H1 (cell line): ENCODE measurements at regions not wholly inside any gene's neighbourhood (a gene's known extent, or its start where the extent isn't known, plus 50 kb on each side); places are given as distances from the start of the nearest gene placed in this dataset.

Experiments used
- CTCF ChIA-PET: fragments of 300-600 bp; sonication (Branson Sonifier 250); formaldehyde crosslinking; loops from one replicate; lab custom pipeline; 2021; ENCODE audit not compliant: partially characterized antibody; lab: Charles Lee
- POLR2A ChIA-PET: fragments of 300-600 bp; sonication (Branson Sonifier 250); formaldehyde crosslinking; loops from one replicate; lab custom pipeline; 2021; ENCODE audit warnings: inconsistent platforms; ENCODE audit not compliant: partially characterized antibody; lab: Charles Lee
- DNase-seq, 2 experiments: peaks; one replicate each; pipeline versions ENCODE4 v3.0.0 to v3.0.0-alpha.2; 2010 to 2022; ENCODE audit warnings: low spot score in 2 of 2, low read depth in 1 of 2, mixed read lengths in 1 of 2
- FAIRE-seq: peaks from 2 replicates; lab custom pipeline; 2011; peaks lifted over from hg19 to GRCh38; lab: Jason Lieb, UNC
- H2AFZ ChIP-seq: 2 replicates; pipeline ENCODE4 v1.8.1; 2012; ENCODE audit warnings: low read length, inconsistent platforms
- H2AK5ac ChIP-seq: 2 replicates; pipeline ENCODE4 v1.6.1; 2013; ENCODE audit warnings: low read depth, low read length
- H2BK120ac ChIP-seq: replicated peaks from 2 replicates; pipeline ENCODE3; 2013; ENCODE audit warnings: low read depth, low read length, inconsistent platforms
- H2BK12ac ChIP-seq: 2 replicates; pipeline ENCODE4 v1.6.1; 2013; ENCODE audit warnings: low read depth, low read length
- H2BK15ac ChIP-seq: 2 replicates; pipeline ENCODE4 v1.6.1; 2013; ENCODE audit warnings: low read length
- H2BK20ac ChIP-seq: 2 replicates; pipeline ENCODE4 v1.6.1; 2013; ENCODE audit warnings: low read length
- H2BK5ac ChIP-seq: 2 replicates; pipeline ENCODE4 v1.6.1; 2013; ENCODE audit warnings: low read depth, low read length
- H3K14ac ChIP-seq: 2 replicates; pipeline ENCODE4 v1.6.1; 2013; ENCODE audit warnings: inconsistent platforms; ENCODE audit not compliant: insufficient read length
- H3K18ac ChIP-seq: 2 replicates; pipeline ENCODE4 v1.6.1; 2013; ENCODE audit warnings: low read length; ENCODE audit errors: extremely low read depth
- H3K23ac ChIP-seq: 2 replicates; pipeline ENCODE4 v1.6.1; 2013; ENCODE audit warnings: inconsistent platforms; ENCODE audit not compliant: insufficient read length
- H3K23me2 ChIP-seq: 2 replicates; pipeline ENCODE4 v1.6.1; 2013; ENCODE audit warnings: low read depth, low read length
- H3K27ac ChIP-seq: 2 replicates; pipeline ENCODE4 v1.6.1; 2011; ENCODE audit warnings: low read depth, low read length, inconsistent platforms
- H3K27me3 ChIP-seq, 4 experiments: replicated peaks in 1 of 4; 1 replicate in 1 of 4; 2 replicates in 3 of 4; pipeline versions ENCODE4 v1.6.1 to v1.8.1; 2011 to 2013; ENCODE audit warnings: low read length in 3 of 4, mild to moderate bottlenecking in 3 of 4, inconsistent platforms in 2 of 4, mixed read lengths in 2 of 4, moderate library complexity in 1 of 4; ENCODE audit not compliant: control insufficient read depth in 3 of 4, insufficient read depth in 3 of 4; ENCODE audit errors: extremely low read depth in 1 of 4
- H3K36me3 ChIP-seq, 4 experiments: 2 replicates each; pipeline versions ENCODE4 v1.6.1 to v1.8.1; 2011 to 2013; ENCODE audit warnings: mild to moderate bottlenecking in 4 of 4, low read length in 3 of 4, moderate library complexity in 2 of 4, control low read depth in 1 of 4, inconsistent platforms in 1 of 4; ENCODE audit not compliant: insufficient read depth in 4 of 4, control insufficient read depth in 2 of 4
- H3K4ac ChIP-seq: replicated peaks from 2 replicates; pipeline ENCODE3; 2013; ENCODE audit warnings: low read length, low read depth, mixed read lengths, inconsistent platforms; ENCODE audit not compliant: insufficient read length
- H3K4me1 ChIP-seq, 4 experiments: replicated peaks in 1 of 4; 1 replicate in 1 of 4; 2 replicates in 3 of 4; pipeline versions ENCODE4 v1.6.1 to v1.8.1; 2011 to 2013; ENCODE audit warnings: low read length in 3 of 4, inconsistent platforms in 2 of 4, mixed read lengths in 1 of 4; ENCODE audit not compliant: insufficient read depth in 4 of 4, control insufficient read depth in 3 of 4
- H3K4me2 ChIP-seq, 2 experiments: 2 replicates each; pipeline versions ENCODE4 v1.6.1 to v1.8.1; 2011 to 2013; ENCODE audit warnings: low read depth in 2 of 2, low read length in 2 of 2, control low read depth in 1 of 2, inconsistent platforms in 1 of 2, mild to moderate bottlenecking in 1 of 2; ENCODE audit not compliant: insufficient read depth in 1 of 2
- H3K4me3 ChIP-seq, 4 experiments: fragments of 200-600, 300-600 bp in 1 of 4; sonication (generic), shearing (Covaris generic), sonication (Bioruptor Twin) in 1 of 4; 2 replicates each; pipeline versions ENCODE4 v1.5.1 to v1.8.1; 2011 to 2016; ENCODE audit warnings: low read length in 4 of 4, low read depth in 3 of 4, control low read depth in 2 of 4, inconsistent platforms in 2 of 4, mild to moderate bottlenecking in 2 of 4, mixed read lengths in 1 of 4, moderate library complexity in 1 of 4; ENCODE audit not compliant: insufficient read depth in 2 of 4; ENCODE audit errors: extremely low read depth in 1 of 4
- H3K56ac ChIP-seq: replicated peaks from 2 replicates; pipeline ENCODE3; 2013; ENCODE audit warnings: low read depth, mild to moderate bottlenecking, mixed read lengths, low read length, inconsistent platforms; ENCODE audit not compliant: insufficient read length
- H3K79me1 ChIP-seq: 2 replicates; pipeline ENCODE4 v1.6.1; 2013; ENCODE audit warnings: low read depth, low read length, control low read depth
- H3K79me2 ChIP-seq, 2 experiments: 2 replicates each; pipeline versions ENCODE4 v1.6.1 to v1.8.1; 2012 to 2013; ENCODE audit warnings: low read length in 2 of 2, mild to moderate bottlenecking in 2 of 2, inconsistent platforms in 1 of 2; ENCODE audit not compliant: insufficient read depth in 2 of 2, control insufficient read depth in 1 of 2
- H3K9ac ChIP-seq, 4 experiments: replicated peaks in 1 of 4; 1 replicate in 1 of 4; 2 replicates in 3 of 4; pipeline versions ENCODE4 v1.6.1 to v1.8.1; 2011 to 2013; ENCODE audit warnings: low read depth in 3 of 4, low read length in 3 of 4, control low read depth in 2 of 4, mild to moderate bottlenecking in 2 of 4, moderate library complexity in 2 of 4, inconsistent platforms in 1 of 4; ENCODE audit errors: extremely low read depth in 1 of 4
- H3K9me3 ChIP-seq, 2 experiments: 2 replicates each; pipeline versions ENCODE4 v1.6.1 to v1.8.1; 2012 to 2013; ENCODE audit warnings: mild to moderate bottlenecking in 2 of 2, moderate library complexity in 2 of 2, control low read depth in 1 of 2, inconsistent platforms in 1 of 2, low read depth in 1 of 2, low read length in 1 of 2, mixed read lengths in 1 of 2; ENCODE audit not compliant: insufficient read depth in 2 of 2
- H4K20me1 ChIP-seq, 2 experiments: replicated peaks in 1 of 2; 2 replicates each; pipeline versions ENCODE3 to v1.8.1; 2011 to 2013; ENCODE audit warnings: inconsistent platforms in 2 of 2, low read length in 2 of 2, mild to moderate bottlenecking in 1 of 2; ENCODE audit not compliant: insufficient read depth in 2 of 2, control insufficient read depth in 1 of 2
- H4K5ac ChIP-seq: 2 replicates; pipeline ENCODE4 v1.6.1; 2013; ENCODE audit warnings: low read length, low read depth, mixed read lengths, inconsistent platforms; ENCODE audit not compliant: insufficient read length
- H4K8ac ChIP-seq: 2 replicates; pipeline ENCODE4 v1.8.0; 2013; ENCODE audit warnings: mild to moderate bottlenecking, moderate library complexity, low read length, inconsistent platforms; ENCODE audit not compliant: insufficient read depth; ENCODE audit errors: extremely low read depth
- H4K91ac ChIP-seq: replicated peaks from 2 replicates; pipeline ENCODE3; 2013; ENCODE audit warnings: low read length, mixed read lengths, inconsistent platforms; ENCODE audit not compliant: insufficient read length
- BRCA1 ChIP-seq: IDR thresholded peaks from 2 replicates; pipeline ENCODE4 v1.6.1; 2012; ENCODE audit warnings: low read depth, low read length, improper control_type of control experiment
- EP300 ChIP-seq, 2 experiments: IDR thresholded peaks; 1 replicate in 1 of 2; 2 replicates in 1 of 2; pipeline ENCODE4 v1.6.1; 2011 to 2012; ENCODE audit warnings: low read depth in 2 of 2, low read length in 2 of 2, mild to moderate bottlenecking in 2 of 2, borderline replicate concordance in 1 of 2, inconsistent platforms in 1 of 2, moderate library complexity in 1 of 2
- EZH2 ChIP-seq: fragments of 200-600 bp; sonication (generic); IDR thresholded peaks from 2 replicates; pipeline ENCODE4 v1.7.1; 2012; ENCODE audit warnings: low read depth, mild to moderate bottlenecking, moderate library complexity, low read length, inconsistent platforms; ENCODE audit not compliant: severe bottlenecking
- KDM5A ChIP-seq: fragments of 200-600 bp; IDR thresholded peaks from 2 replicates; pipeline ENCODE4 v1.7.1; 2012; ENCODE audit warnings: mild to moderate bottlenecking, low read length, inconsistent platforms, mixed read lengths
- NRF1 ChIP-seq: IDR thresholded peaks from 2 replicates; pipeline ENCODE4 v1.6.1; 2011; ENCODE audit warnings: mild to moderate bottlenecking, low read depth, low read length, improper control_type of control experiment
- POLR2AphosphoS5 ChIP-seq: IDR thresholded peaks from 2 replicates; pipeline ENCODE4 v1.6.1; 2011; ENCODE audit warnings: low read depth, low read length
- SIRT6 ChIP-seq: IDR thresholded peaks from one replicate; pipeline ENCODE4 v1.7.1; 2012; ENCODE audit warnings: low read length, inconsistent platforms
- SIX5 ChIP-seq: IDR thresholded peaks from 2 replicates; pipeline ENCODE4 v1.6.1; 2011; ENCODE audit warnings: mild to moderate bottlenecking, low read depth, low read length
- SUZ12 ChIP-seq: fragments of 200-600 bp; sonication (generic); IDR thresholded peaks from 2 replicates; pipeline ENCODE4 v1.6.1; 2012; ENCODE audit warnings: mild to moderate bottlenecking, inconsistent platforms, low read length, moderate library complexity, mixed read lengths
- WGBS, 2 experiments: shearing (Covaris generic) in 1 of 2; methylation state at CpG; one replicate each; pipeline versions ENCODE4 v1.1.6 to v1.1.7; 2013 to 2015; ENCODE audit warnings: low lambda C conversion rate in 2 of 2, mixed read lengths in 2 of 2, inconsistent platforms in 1 of 2, low coverage in 1 of 2, missing lambda C conversion rate in 1 of 2; ENCODE audit not compliant: insufficient replicate concordance in 2 of 2, insufficient coverage in 1 of 2, insufficient read length in 1 of 2; ENCODE audit errors: extremely low coverage in 1 of 2, missing lambda C conversion rate in 1 of 2; 5-methylcytosine and 5-hydroxymethylcytosine counted together

DNA sequence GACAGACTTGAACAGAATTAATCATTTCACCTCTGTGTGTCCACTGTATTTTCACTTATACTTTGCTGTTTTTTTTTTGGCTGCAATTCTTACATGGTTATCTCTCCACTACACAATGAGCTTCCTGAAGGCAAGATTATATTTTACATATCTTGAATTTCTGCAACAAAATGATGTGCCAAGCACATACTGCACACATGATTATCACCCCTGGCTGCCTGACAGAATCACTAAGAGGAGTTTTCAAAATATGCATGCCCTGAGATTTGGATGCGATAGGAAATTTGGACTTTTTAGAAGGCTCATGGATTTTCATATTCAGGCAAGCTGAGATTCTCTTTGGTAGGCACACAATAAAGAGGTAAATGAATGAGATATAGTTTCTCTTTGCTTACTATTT lies 1162.1 kb upstream of the IGFBP7 start:
- no peak overlapping the region for H3K4ac ChIP-seq
- FAIRE-seq (no peak), DNase-seq (no peak)
- no peaks in the 10 kb centered on the region for H3K4me1 ChIP-seq
- H3K27me3 ChIP-seq = no peaks in the 10 kb centered on the region
- H3K14ac ChIP-seq = no peak overlapping the region
- H3K18ac ChIP-seq = no peak overlapping the region
- H4K5ac ChIP-seq = no peak overlapping the region
- H2BK15ac ChIP-seq = no peak overlapping the region
- H3K36me3 ChIP-seq = no peaks in the 10 kb centered on the region
- no peak overlapping the region for H4K8ac ChIP-seq
- no peak overlapping the region for H2BK120ac ChIP-seq
- peaks cover 0 to 10% of the 10 kb centered on the region in 2 experiments; a peak in 1 of 4 replicates for H3K9me3 ChIP-seq
- H3K9ac ChIP-seq = no peak overlapping the region
- no peak overlapping the region for H2BK12ac ChIP-seq
- H3K79me1 ChIP-seq = no peaks in the 10 kb centered on the region
- no peak overlapping the region for H3K4me2 ChIP-seq
- no peak overlapping the region for H2BK5ac ChIP-seq
- H3K56ac ChIP-seq = no peak overlapping the region
- no peaks in the 10 kb centered on the region for H4K20me1 ChIP-seq
- H3K4me3 ChIP-seq = no peak overlapping the region
- POLR2A ChIA-PET = no interaction called here
- H2BK20ac ChIP-seq = no peak overlapping the region
- H3K23ac ChIP-seq = no peak overlapping the region
- no peaks in the 10 kb centered on the region for H3K79me2 ChIP-seq
- no peak overlapping the region for H2AK5ac ChIP-seq
- CTCF ChIA-PET = no interaction called here
- 100% methylated on average over 1 of the region's 1 CpG; no CpG with 5 or more reads in 1 of the 2 experiments for WGBS, 2 experiments
- H2AFZ ChIP-seq = no peak overlapping the region
- H3K27ac ChIP-seq = no peak overlapping the region
- H4K91ac ChIP-seq = no peak overlapping the region
- no peaks in the 10 kb centered on the region for H3K23me2 ChIP-seq
- TF ChIP-seq KDM5A = no peak
- TF ChIP-seq SUZ12 = no peak
- TF ChIP-seq SIX5 = no peak
- no peak for TF ChIP-seq BRCA1
- no peak for TF ChIP-seq EZH2
- TF ChIP-seq EP300 (IDR thresholded peaks at IDR 0.05; ENCODE audit: borderline replicate concordance in 1 of 2, low read depth in 2 of 2, low read length in 2 of 2) = no peak
- TF ChIP-seq POLR2AphosphoS5 = no peak
- no peak for TF ChIP-seq SIRT6
- no peak for TF ChIP-seq NRF1
